A549 (cell line): ENCODE measurements at regions not wholly inside any gene's neighbourhood (a gene's known extent, or its start where the extent isn't known, plus 50 kb on each side); places are given as distances from the start of the nearest gene placed in this dataset.

Source experiments
- ATAC-seq, 2 experiments: fragments of 200-7000 bp in 1 of 2; fragments of >200 bp in 1 of 2; cut with Nextera tagmentation in 1 of 2; cut with Tn5 transposase in 1 of 2; 3 replicates each; pipeline versions ENCODE4 v1.8.0 to v1.9.1; 2018 to 2020; ENCODE audit warnings: mild to moderate bottlenecking in 1 of 2, moderate library complexity in 1 of 2
- CTCF ChIA-PET: fragments of 300-600 bp; sonication (Branson Sonifier 250); formaldehyde crosslinking; extraction: SDS; loops from one replicate; lab custom pipeline; 2021; ENCODE audit warnings: antibody characterized with exemption, inconsistent platforms; lab: Yijun Ruan, JAX
- POLR2A ChIA-PET: fragments of 350-600 bp; formaldehyde crosslinking; extraction: SDS; loops from one replicate; lab custom pipeline; 2021; ENCODE audit warnings: antibody characterized with exemption, inconsistent platforms; lab: Yijun Ruan, JAX
- DNase-seq, 2 experiments: peaks; one replicate each; pipeline versions ENCODE4 v3.0.0 to v3.0.0-alpha.2; 2011 to 2016; ENCODE audit warnings: low read depth in 1 of 2, low spot score in 1 of 2
- FAIRE-seq: peaks from 2 replicates; lab custom pipeline; 2011; peaks lifted over from hg19 to GRCh38; lab: Jason Lieb, UNC
- H3K27ac ChIP-seq, 2 experiments: fragments of >200 bp; sonication (Bioruptor Twin); formaldehyde crosslinking; 3 replicates each; pipeline ENCODE4 v1.5.1; 2016 to 2017
- H3K4me1 ChIP-seq: fragments of >200 bp; sonication (Bioruptor Twin); formaldehyde crosslinking; 3 replicates; pipeline ENCODE4 v1.6.1; 2016
- H3K4me2 ChIP-seq: fragments of >200 bp; sonication (Bioruptor Twin); formaldehyde crosslinking; 3 replicates; pipeline ENCODE4 v1.6.1; 2016
- H3K4me3 ChIP-seq: fragments of >200 bp; sonication (Bioruptor Twin); formaldehyde crosslinking; 3 replicates; pipeline ENCODE4 v1.5.1; 2016
- H3K9me3 ChIP-seq: fragments of >200 bp; sonication (Bioruptor Twin); formaldehyde crosslinking; 3 replicates; pipeline ENCODE4 v1.6.1; 2016
- ATOH8 ChIP-seq: fragments of 250-450 bp; sonication (Bioruptor Pico); IDR thresholded peaks from 2 replicates; pipeline ENCODE4 v1.5.0; 2020; ENCODE audit warnings: low read depth, mild to moderate bottlenecking, moderate library complexity
- BHLHE40 ChIP-seq: IDR thresholded peaks from 2 replicates; pipeline ENCODE4 v1.6.1; 2012; ENCODE audit warnings: low read depth, low read length, inconsistent platforms
- CBX2 ChIP-seq: fragments of 200-600 bp; sonication (generic); IDR thresholded peaks from 2 replicates; pipeline ENCODE4 v1.6.1; 2016; ENCODE audit warnings: low read depth, mild to moderate bottlenecking, borderline replicate concordance
- E2F6 ChIP-seq: IDR thresholded peaks from 2 replicates; pipeline ENCODE4 v1.6.1; 2012; ENCODE audit warnings: low read depth, borderline replicate concordance
- EP300 ChIP-seq, 2 experiments: fragments of >200 bp; sonication (Bioruptor Twin); formaldehyde crosslinking; IDR thresholded peaks; 2 replicates in 1 of 2; 3 replicates in 1 of 2; pipeline ENCODE4 v1.6.1; 2016 to 2017
- FOSL2 ChIP-seq, 2 experiments: fragments of 450-650 bp in 1 of 2; fragments of >200 bp in 1 of 2; sonication (Bioruptor Twin) in 1 of 2; formaldehyde crosslinking; IDR thresholded peaks; 2 replicates each; pipeline versions ENCODE4 v1.5.0 to v1.6.1; 2016 to 2020; ENCODE audit warnings: mild to moderate bottlenecking in 1 of 2, moderate library complexity in 1 of 2
- FOXS1 ChIP-seq: fragments of 250-450 bp; sonication (Bioruptor Pico); IDR thresholded peaks from 2 replicates; pipeline ENCODE4 v1.5.0; 2020; ENCODE audit warnings: mild to moderate bottlenecking, moderate library complexity
- HES2 ChIP-seq: fragments of >200 bp; sonication (Bioruptor Twin); formaldehyde crosslinking; IDR thresholded peaks from 2 replicates; pipeline ENCODE4 v1.6.1; 2016
- HMGXB4 ChIP-seq: fragments of 250-450 bp; sonication (Bioruptor Pico); IDR thresholded peaks from 2 replicates; pipeline ENCODE4 v1.5.0; 2021; ENCODE audit warnings: mild to moderate bottlenecking, moderate library complexity, borderline replicate concordance
- HOXB13 ChIP-seq: fragments of 250-450 bp; sonication (Bioruptor Pico); IDR thresholded peaks from 2 replicates; pipeline ENCODE4 v1.5.0; 2020; ENCODE audit warnings: low read depth, mild to moderate bottlenecking, moderate library complexity
- KDM5A ChIP-seq: fragments of 200-600 bp; sonication (generic); IDR thresholded peaks from 2 replicates; pipeline ENCODE4 v1.6.1; 2016; ENCODE audit warnings: antibody characterized with exemption, mild to moderate bottlenecking
- MAFK ChIP-seq: fragments of 450-650 bp; IDR thresholded peaks from 2 replicates; pipeline ENCODE4 v1.6.1; 2014; ENCODE audit not compliant: partially characterized antibody
- MYC ChIP-seq: IDR thresholded peaks from 2 replicates; pipeline ENCODE4 v1.6.1; 2012; ENCODE audit warnings: mild to moderate bottlenecking, inconsistent platforms, low read length, improper control_type of control experiment, borderline replicate concordance
- NFE2L2 ChIP-seq: fragments of 150-350 bp; conservative IDR thresholded peaks from 2 replicates; pipeline ENCODE4 v1.6.1; 2014; ENCODE audit warnings: low read length
- NPAS2 ChIP-seq: fragments of 250-450 bp; sonication (Bioruptor Pico); IDR thresholded peaks from 2 replicates; pipeline ENCODE4 v1.8.0; 2022; ENCODE audit warnings: mild to moderate bottlenecking, moderate library complexity, borderline replicate concordance
- NR3C1 ChIP-seq: fragments of >200 bp; sonication (Bioruptor Twin); formaldehyde crosslinking; IDR thresholded peaks from 3 replicates; pipeline ENCODE4 v1.6.1; 2017
- PBX3 ChIP-seq: IDR thresholded peaks from 2 replicates; pipeline ENCODE4 v1.6.1; 2012
- POLR2AphosphoS2 ChIP-seq: conservative IDR thresholded peaks from 2 replicates; pipeline ENCODE4 v1.6.1; 2012; ENCODE audit warnings: low read length, improper control_type of control experiment, inconsistent platforms
- RARB ChIP-seq: fragments of 250-450 bp; sonication (Bioruptor Pico); IDR thresholded peaks from 2 replicates; pipeline ENCODE4 v1.8.0; 2021; ENCODE audit warnings: mild to moderate bottlenecking, moderate library complexity
- RFX5 ChIP-seq: fragments of 450-650 bp; IDR thresholded peaks from 2 replicates; pipeline ENCODE4 v1.7.1; 2014; ENCODE audit warnings: antibody characterized with exemption, mild to moderate bottlenecking, moderate library complexity
- ZNF302 ChIP-seq: fragments of 250-450 bp; sonication (Bioruptor Pico); IDR thresholded peaks from 2 replicates; pipeline ENCODE4 v1.9.0; 2021; ENCODE audit warnings: inconsistent platforms, mild to moderate bottlenecking, moderate library complexity
- ZSCAN20 ChIP-seq: fragments of 250-450 bp; sonication (Bioruptor Pico); IDR thresholded peaks from 2 replicates; pipeline ENCODE4 v1.8.0; 2022; ENCODE audit warnings: mild to moderate bottlenecking, moderate library complexity
- WGBS: methylation state at CpG from one replicate; pipeline ENCODE4 v1.1.6; 2017; ENCODE audit errors: missing lambda C conversion rate; 5-methylcytosine and 5-hydroxymethylcytosine counted together

- DNase-seq: peak in 1 of 2 experiments; percentile 7
- POLR2A ChIA-PET: no interaction called here
- H3K4me2 ChIP-seq: no peak overlapping the region
Measured at GRCh38 chr4:180542445-180543100, 1700.6 kb upstream of the TENM3 start.

GRCh38 chr4:180550106-180550505 lies 1693.1 kb upstream of the TENM3 start:
- no peak for TF ChIP-seq POLR2AphosphoS2
- TF ChIP-seq HMGXB4 (CRISPR knock-in tag): no peak
- TF ChIP-seq E2F6: no peak
- TF ChIP-seq EP300 (IDR thresholded peaks at IDR 0.05): no peak
- TF ChIP-seq CBX2: no peak
- TF ChIP-seq MAFK: no peak
- no peak for TF ChIP-seq RARB (CRISPR knock-in tag)
- no peak for TF ChIP-seq FOSL2 (IDR thresholded peaks at IDR 0.05)
- no peak for TF ChIP-seq FOSL2 (CRISPR knock-in tag; IDR thresholded peaks at IDR 0.05)
- no peak for TF ChIP-seq KDM5A
- no peak for TF ChIP-seq ZSCAN20 (CRISPR knock-in tag)
- TF ChIP-seq BHLHE40: no peak
- TF ChIP-seq ZNF302: no peak
- TF ChIP-seq ATOH8: no peak
- TF ChIP-seq NPAS2: no peak
- no peak for TF ChIP-seq NR3C1
- no peak for TF ChIP-seq RFX5
- no peak for TF ChIP-seq HES2
- TF ChIP-seq NFE2L2: no peak
- WGBS: under 1% methylated on average over 6 of the region's 6 CpGs
- FAIRE-seq: no peak
- DNase-seq: no peak
- Histone ChIP-seq H3K4me2 (no peak overlapping the region), H3K4me3 (no peak overlapping the region), H3K9me3 (no peaks in the 10 kb centered on the region), H3K27ac (no peak overlapping the region), H3K4me1 (no peaks in the 10 kb centered on the region)
- ATAC-seq: no peak
- ChIA-PET CTCF (no interaction called here), POLR2A (no interaction called here)

More at GRCh38 chr4:180542445-180543100, 1700.6 kb upstream of the TENM3 start:
- no peaks in the 10 kb centered on the region for H3K4me1 ChIP-seq
- 32% methylated on average over 5 of the region's 5 CpGs for WGBS
- TF ChIP-seq FOXS1 (CRISPR knock-in tag) (no peak), MYC (no peak), PBX3 (no peak), HOXB13 (CRISPR knock-in tag) (no peak)
- TF ChIP-seq, all 56 proteins: peak for 0
- no peak overlapping the region for H3K4me3 ChIP-seq
- FAIRE-seq (no peak), ATAC-seq (no peak)
- no peak overlapping the region for H3K27ac ChIP-seq
- no peaks in the 10 kb centered on the region for H3K9me3 ChIP-seq
- CTCF ChIA-PET: no interaction called here
